Chondrocyte (in vitro differentiated cells): ENCODE measurements at regions not wholly inside any gene's neighbourhood (a gene's known extent, or its start where the extent isn't known, plus 50 kb on each side); places are given as distances from the start of the nearest gene placed in this dataset.

Source experiments
- DNase-seq: peaks from one replicate; pipeline ENCODE4 v3.0.0; 2021; ENCODE audit warnings: mixed read lengths, low spot score
- H3K27ac Mint-ChIP-seq: one replicate; pipeline ENCODE4 v1.8.0; 2021; ENCODE audit warnings: mild to moderate bottlenecking, moderate library complexity, mixed read lengths; ENCODE audit not compliant: unreplicated experiment
- H3K27me3 Mint-ChIP-seq: 2 replicates; pipeline ENCODE4 v1.8.0; 2021; ENCODE audit warnings: low read depth, mixed read lengths
- H3K36me3 Mint-ChIP-seq: 2 replicates; pipeline ENCODE4 v1.8.0; 2021; ENCODE audit warnings: low read depth, mixed read lengths
- H3K4me1 Mint-ChIP-seq: 2 replicates; pipeline ENCODE4 v1.8.0; 2021; ENCODE audit warnings: low read depth, mild to moderate bottlenecking, mixed read lengths
- H3K4me3 Mint-ChIP-seq: one replicate; pipeline ENCODE4 v1.8.0; 2021; ENCODE audit warnings: mild to moderate bottlenecking, moderate library complexity, mixed read lengths; ENCODE audit not compliant: unreplicated experiment
- H3K9me3 Mint-ChIP-seq: 2 replicates; pipeline ENCODE4 v1.8.0; 2021; ENCODE audit warnings: low read depth, mixed read lengths
- CTCF ChIP-seq: fragments of 200-600 bp; sonication (generic); IDR thresholded peaks from 2 replicates; pipeline ENCODE4 v1.5.0; 2021; ENCODE audit warnings: antibody characterized with exemption, mild to moderate bottlenecking, moderate library complexity

- DNase-seq: no peak
- no peaks in the 10 kb centered on the region for H3K27me3 Mint-ChIP-seq
- peaks cover 45% of the 10 kb centered on the region for H3K4me1 Mint-ChIP-seq
- no peaks in the 10 kb centered on the region for H3K9me3 Mint-ChIP-seq
- H3K4me3 Mint-ChIP-seq: no peak overlapping the region
- no peaks in the 10 kb centered on the region for H3K36me3 Mint-ChIP-seq
- TF ChIP-seq CTCF: no peak
- H3K27ac Mint-ChIP-seq: peak overlapping the region; percentile 70
These were observed 51.9 kb upstream of the NAB1 start for GRCh38 chr2:190596993-190597392.

GRCh38 chr2:190598621-190599020 is 50.3 kb upstream of the NAB1 start:
- Mint-ChIP-seq H3K4me3 (no peak overlapping the region), H3K27me3 (no peaks in the 10 kb centered on the region), H3K27ac (no peak overlapping the region), H3K4me1 (peaks cover 45% of the 10 kb centered on the region), H3K36me3 (no peaks in the 10 kb centered on the region), H3K9me3 (no peaks in the 10 kb centered on the region)
- DNase-seq: no peak
- no peak for TF ChIP-seq CTCF

GRCh38 chr2:190599073-190599472 is 49.8 kb upstream of the NAB1 start:
- Mint-ChIP-seq H3K27ac (no peak overlapping the region), H3K36me3 (no peaks in the 10 kb centered on the region), H3K27me3 (no peaks in the 10 kb centered on the region), H3K4me3 (no peak overlapping the region), H3K4me1 (peaks cover 47% of the 10 kb centered on the region), H3K9me3 (no peaks in the 10 kb centered on the region)
- no peak for TF ChIP-seq CTCF
- no peak for DNase-seq
